HepG2 (cell line): ENCODE measurements at regions not wholly inside any gene's neighbourhood (a gene's known extent, or its start where the extent isn't known, plus 50 kb on each side); places are given as distances from the start of the nearest gene placed in this dataset.

ENCODE experiments used
- ATAC-seq: fragments of 200-7000 bp; cut with Tn5 transposase; 3 replicates; pipeline ENCODE4 v1.9.1; 2020; ENCODE audit warnings: mild to moderate bottlenecking, moderate library complexity
- BruUV-seq: library from RNA; stranded (reverse); fragments of 400-500 nt; replicated peaks from 2 replicates; lab custom pipeline; 2021; lab: Mats Ljungman, UMichigan
- CTCF ChIA-PET: fragments of 300-600 bp; formaldehyde crosslinking; extraction: SDS; loops from one replicate; lab custom pipeline; 2021; ENCODE audit warnings: low total read pairs, inconsistent platforms, low intra/inter-chr PET ratio; lab: Yijun Ruan, JAX
- POLR2A ChIA-PET: fragments of 350-600 bp; sonication (Branson Sonifier 250); formaldehyde crosslinking; loops from one replicate; lab custom pipeline; 2020; ENCODE audit warnings: antibody characterized with exemption, inconsistent platforms; lab: Yijun Ruan, JAX
- DNase-seq: peaks from one replicate; pipeline ENCODE4 v3.0.0-alpha.2; 2015; ENCODE audit warnings: low spot score
- FAIRE-seq: peaks from 3 replicates; lab custom pipeline; 2011; peaks lifted over from hg19 to GRCh38; lab: Jason Lieb, UNC
- H2AFZ ChIP-seq: one replicate; pipeline ENCODE4 v1.6.1; 2011; ENCODE audit warnings: low read length, inconsistent platforms
- H3K27ac ChIP-seq: fragments of 300-600 bp; 3 replicates; pipeline ENCODE4 v1.8.0; 2011; ENCODE audit warnings: mixed run types, mild to moderate bottlenecking, mixed read lengths, low read length, inconsistent platforms; ENCODE audit not compliant: insufficient read depth; ENCODE audit errors: extremely low read length
- H3K27me3 ChIP-seq, 2 experiments: fragments of 200-600 bp in 1 of 2; 2 replicates in 1 of 2; 3 replicates in 1 of 2; pipeline versions ENCODE4 v1.6.0 to v1.8.0; 2011; ENCODE audit warnings: low read length in 2 of 2, mild to moderate bottlenecking in 2 of 2, moderate library complexity in 2 of 2, inconsistent platforms in 1 of 2; ENCODE audit not compliant: insufficient read depth in 2 of 2, control insufficient read depth in 1 of 2
- H3K36me3 ChIP-seq, 2 experiments: fragments of 200-600 bp in 1 of 2; replicated peaks in 1 of 2; 2 replicates in 1 of 2; 3 replicates in 1 of 2; pipeline versions ENCODE4 v1.5.1 to v1.8.0; 2011; ENCODE audit warnings: low read length in 2 of 2, inconsistent platforms in 1 of 2; ENCODE audit not compliant: insufficient read depth in 2 of 2, control insufficient read depth in 1 of 2
- H3K4me1 ChIP-seq: 2 replicates; pipeline ENCODE4 v1.5.1; 2012; ENCODE audit warnings: low read length, inconsistent platforms; ENCODE audit not compliant: insufficient read depth
- H3K4me2 ChIP-seq: 2 replicates; pipeline ENCODE4 v1.6.0; 2011; ENCODE audit warnings: low read depth, low read length, inconsistent platforms
- H3K4me3 ChIP-seq, 3 experiments: fragments of 200-600 bp in 1 of 3; sonication (generic), shearing (Covaris generic) in 1 of 3; replicated peaks in 1 of 3; 2 replicates each; pipeline ENCODE4 v1.5.1; 2011 to 2016; ENCODE audit warnings: low read length in 3 of 3, inconsistent platforms in 2 of 3, low read depth in 2 of 3, mild to moderate bottlenecking in 2 of 3, control low read depth in 1 of 3, mixed read lengths in 1 of 3; ENCODE audit not compliant: insufficient read depth in 1 of 3
- H3K79me2 ChIP-seq: one replicate; pipeline ENCODE4 v1.6.1; 2011; ENCODE audit warnings: low read length, inconsistent platforms; ENCODE audit not compliant: insufficient read depth
- H3K9ac ChIP-seq: 2 replicates; pipeline ENCODE4 v1.6.0; 2011; ENCODE audit warnings: mild to moderate bottlenecking, low read depth, low read length, inconsistent platforms; ENCODE audit not compliant: insufficient read depth
- H3K9me3 ChIP-seq: 2 replicates; pipeline ENCODE4 v1.5.1; 2012; ENCODE audit warnings: mild to moderate bottlenecking, low read length
- H4K20me1 ChIP-seq: 2 replicates; pipeline ENCODE4 v1.6.0; 2011; ENCODE audit warnings: inconsistent platforms, mild to moderate bottlenecking, low read length, moderate library complexity; ENCODE audit not compliant: insufficient read depth
- CC2D1A ChIP-seq: sonication (generic); formaldehyde crosslinking; IDR thresholded peaks from 2 replicates; pipeline ENCODE4 v1.8.1; 2023; ENCODE audit warnings: mild to moderate bottlenecking, missing genetic modification reagents
- CEBPB ChIP-seq: IDR thresholded peaks from 2 replicates; pipeline ENCODE4 v1.6.1; 2011; ENCODE audit warnings: low read depth, low read length, improper control_type of control experiment, borderline replicate concordance
- FOXP1 ChIP-seq, 2 experiments: fragments of 450-650 bp in 1 of 2; IDR thresholded peaks; 2 replicates each; pipeline ENCODE4 v1.6.1; 2017 to 2018; ENCODE audit warnings: antibody characterized with exemption in 1 of 2
- JUNB ChIP-seq: sonication (generic); formaldehyde crosslinking; IDR thresholded peaks from 2 replicates; pipeline ENCODE4 v1.8.0; 2022; ENCODE audit warnings: missing genetic modification reagents, mild to moderate bottlenecking, borderline replicate concordance
- KDM3A ChIP-seq: IDR thresholded peaks from 2 replicates; pipeline ENCODE4 v1.6.1; 2018; ENCODE audit warnings: low read depth, missing compliant biosample characterization
- KIAA2018 ChIP-seq: sonication (generic); formaldehyde crosslinking; IDR thresholded peaks from 2 replicates; pipeline ENCODE4 v1.5.0; 2020; ENCODE audit warnings: mild to moderate bottlenecking, missing genetic modification reagents, borderline replicate concordance
- RBAK ChIP-seq: sonication (generic); formaldehyde crosslinking; IDR thresholded peaks from 2 replicates; pipeline ENCODE4 v1.5.1; 2020; ENCODE audit warnings: mild to moderate bottlenecking, missing genetic modification reagents
- SSRP1 ChIP-seq: IDR thresholded peaks from 2 replicates; pipeline ENCODE4 v1.6.1; 2016; ENCODE audit warnings: control low read depth
- ZBTB21 ChIP-seq: sonication (generic); formaldehyde crosslinking; IDR thresholded peaks from 2 replicates; pipeline ENCODE4 v1.4.0; 2020; ENCODE audit warnings: missing genetic modification reagents
- ZBTB7B ChIP-seq: sonication (generic); formaldehyde crosslinking; IDR thresholded peaks from 2 replicates; pipeline ENCODE4 v1.4.0; 2020; ENCODE audit warnings: missing genetic modification reagents
- ZNF614 ChIP-seq: IDR thresholded peaks from 2 replicates; pipeline ENCODE4 v1.6.1; 2018; ENCODE audit warnings: missing biosample characterization, missing genetic modification reagents, inconsistent platforms, borderline replicate concordance
- ZNF773 ChIP-seq: sonication (generic); formaldehyde crosslinking; IDR thresholded peaks from 2 replicates; pipeline ENCODE4 v1.4.0; 2020; ENCODE audit warnings: missing genetic modification reagents, borderline replicate concordance
- WGBS: methylation state at CpG from one replicate; pipeline ENCODE4 v1.1.6; 2017; ENCODE audit warnings: low lambda C conversion rate; 5-methylcytosine and 5-hydroxymethylcytosine counted together
- in situ Hi-C: cut with HindIII; loops from 2 replicates; pipeline ENCODE4 v1.10.0; 2017; ENCODE audit warnings: low pct_unique_long_range_greater_than_20kb; ENCODE audit not compliant: extremely low pct_ligation_motif_present
- intact Hi-C: fragments of 100-400 bp; cut with micrococcal nuclease; formaldehyde crosslinking; loops from one replicate; pipeline ENCODE4 v1.10.0; 2022; ENCODE audit not compliant: unreplicated experiment

GRCh38 chr1:221897321-221897721, 155.4 kb upstream of the DUSP10 start:
- Histone ChIP-seq H3K4me2 (no peak overlapping the region), H3K9ac (no peak overlapping the region), H3K27me3 (no peaks in the 10 kb centered on the region), H2AFZ (no peak overlapping the region), H3K4me3 (no peak overlapping the region), H3K27ac (no peak overlapping the region), H3K9me3 (no peaks in the 10 kb centered on the region), H3K36me3 (no peaks in the 10 kb centered on the region), H3K4me1 (no peaks in the 10 kb centered on the region), H3K79me2 (no peaks in the 10 kb centered on the region), H4K20me1 (no peaks in the 10 kb centered on the region)
- BruUV-seq: no TSS peak
- TF ChIP-seq RBAK (CRISPR knock-in tag) (no peak), CEBPB (peak; percentile 27; the same call in 1 of the 2 replicates)
- CTCF ChIA-PET: no interaction called here
- FAIRE-seq (no peak), ATAC-seq (no peak), DNase-seq (no peak)
- in situ Hi-C loops (no loop called here), intact Hi-C loops (no loop called here)
- 3% methylated on average over 3 of the region's 3 CpGs for WGBS
- POLR2A ChIA-PET: no interaction called here

- WGBS: 33% methylated on average over 1 of the region's 1 CpG
- Histone ChIP-seq H3K4me2 (no peak overlapping the region), H3K4me3 (no peak overlapping the region), H3K27me3 (no peaks in the 10 kb centered on the region), H3K9me3 (no peaks in the 10 kb centered on the region), H3K36me3 (no peaks in the 10 kb centered on the region), H3K27ac (no peak overlapping the region), H3K4me1 (no peaks in the 10 kb centered on the region), H2AFZ (no peak overlapping the region), H3K79me2 (no peaks in the 10 kb centered on the region), H3K9ac (no peak overlapping the region), H4K20me1 (no peaks in the 10 kb centered on the region)
- DNase-seq (no peak), FAIRE-seq (no peak), ATAC-seq (no peak)
- no TSS peak for BruUV-seq
- ChIA-PET CTCF (no interaction called here), POLR2A (no interaction called here)
- intact Hi-C loops (no loop called here), in situ Hi-C loops (no loop called here)
- TF ChIP-seq ZNF773 (CRISPR knock-in tag) (no peak), JUNB (CRISPR knock-in tag) (no peak), SSRP1 (CRISPR knock-in tag) (no peak), KIAA2018 (no peak), ZNF614 (CRISPR knock-in tag) (no peak), ZBTB21 (CRISPR knock-in tag) (no peak), ZBTB7B (CRISPR knock-in tag) (no peak), CC2D1A (CRISPR knock-in tag) (no peak), KDM3A (no peak), FOXP1 (IDR thresholded peaks at IDR 0.05) (no peak), FOXP1 (CRISPR knock-in tag; IDR thresholded peaks at IDR 0.05) (no peak)
Observed at GRCh38 chr1:221892301-221892830, 150.5 kb upstream of the DUSP10 start.
